NT2/D1 (cell line): ENCODE measurements at regions not wholly inside any gene's neighbourhood (a gene's known extent, or its start where the extent isn't known, plus 50 kb on each side); places are given as distances from the start of the nearest gene placed in this dataset.
"Not testable (repeated sequence)": the region's sequence is repeated elsewhere in the genome, so short reads cannot be mapped to it uniquely, and the experiment has no call there.

Experiments
- DNase-seq: peaks from one replicate; pipeline ENCODE4 v3.0.0-alpha.2; 2011; ENCODE audit warnings: low read depth, low spot score
- H3K27me3 ChIP-seq: 2 replicates; pipeline ENCODE4 v1.6.0; 2011; ENCODE audit warnings: mild to moderate bottlenecking; ENCODE audit not compliant: insufficient read length, insufficient read depth
- H3K36me3 ChIP-seq: 2 replicates; pipeline ENCODE4 v1.6.1; 2011; ENCODE audit warnings: mild to moderate bottlenecking, low read length, mixed read lengths; ENCODE audit not compliant: insufficient read depth, insufficient read length
- H3K4me1 ChIP-seq: 2 replicates; pipeline ENCODE4 v1.5.1; 2011; ENCODE audit not compliant: insufficient read depth, insufficient read length
- H3K4me3 ChIP-seq: 2 replicates; pipeline ENCODE4 v1.5.1; 2011; ENCODE audit warnings: low read depth; ENCODE audit not compliant: insufficient read length
- H3K9ac ChIP-seq: 2 replicates; pipeline ENCODE4 v1.6.0; 2011; ENCODE audit warnings: low read depth; ENCODE audit not compliant: insufficient read length
- H3K9me3 ChIP-seq: 2 replicates; pipeline ENCODE4 v1.5.1; 2011; ENCODE audit warnings: mild to moderate bottlenecking, low read length; ENCODE audit not compliant: insufficient read depth
- SUZ12 ChIP-seq: IDR thresholded peaks from 2 replicates; pipeline ENCODE4 v1.6.1; 2011; ENCODE audit not compliant: insufficient read length, insufficient read depth; ENCODE audit errors: extremely low read depth
- YY1 ChIP-seq: IDR thresholded peaks from 2 replicates; pipeline ENCODE4 v1.6.1; 2011; ENCODE audit not compliant: insufficient read length, insufficient read depth
- ZNF274 ChIP-seq: IDR thresholded peaks from 2 replicates; pipeline ENCODE4 v1.6.1; 2011; ENCODE audit warnings: mild to moderate bottlenecking, low read depth, low read length

DNA sequence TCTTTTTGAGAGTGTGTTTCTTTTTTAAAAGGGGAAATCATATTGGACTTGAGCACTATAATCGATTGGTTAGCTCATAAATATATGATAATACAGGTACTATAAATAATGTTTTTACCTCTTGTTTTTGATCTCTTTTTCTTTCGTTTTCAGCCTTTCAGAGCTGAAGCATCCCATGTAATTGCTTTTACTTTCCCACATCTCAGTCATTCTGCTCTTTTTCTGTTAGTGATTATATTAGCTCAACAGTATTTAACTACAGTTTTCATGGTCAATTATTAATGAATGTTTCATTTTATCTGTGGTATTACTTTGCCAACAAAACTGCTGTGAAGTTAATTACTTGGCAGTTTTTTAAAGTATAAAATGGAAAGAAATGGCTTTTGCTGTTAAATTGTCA, 811.1 kb downstream of the PRIM2 start:
- H3K27me3 ChIP-seq, H3K9ac ChIP-seq, H3K9me3 ChIP-seq, H3K36me3 ChIP-seq, H3K4me3 ChIP-seq, DNase-seq, H3K4me1 ChIP-seq: not testable (repeated sequence)

DNA sequence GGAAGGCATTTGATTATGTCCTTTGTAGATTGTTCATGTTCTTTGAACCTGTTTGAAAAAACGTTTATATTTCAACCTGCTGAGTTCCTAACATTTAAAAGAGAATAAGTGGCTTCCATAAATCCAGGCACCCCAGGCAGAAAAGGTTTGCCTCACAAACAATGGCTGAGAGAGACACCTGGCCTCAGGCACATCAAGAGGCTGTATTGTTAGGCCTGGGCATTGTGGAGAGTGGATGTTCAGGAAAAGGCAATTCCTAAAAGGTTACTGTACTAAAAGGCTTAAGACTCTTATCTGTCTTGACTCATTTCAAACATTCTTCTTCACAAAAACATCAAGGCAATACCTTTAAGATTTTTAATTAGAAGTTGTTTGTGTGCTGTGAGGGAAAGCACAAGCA, 811.7 kb downstream of the PRIM2 start:
- DNase-seq, H3K27me3 ChIP-seq, H3K36me3 ChIP-seq, H3K9ac ChIP-seq, H3K9me3 ChIP-seq, H3K4me3 ChIP-seq, H3K4me1 ChIP-seq: not testable (repeated sequence)

DNA sequence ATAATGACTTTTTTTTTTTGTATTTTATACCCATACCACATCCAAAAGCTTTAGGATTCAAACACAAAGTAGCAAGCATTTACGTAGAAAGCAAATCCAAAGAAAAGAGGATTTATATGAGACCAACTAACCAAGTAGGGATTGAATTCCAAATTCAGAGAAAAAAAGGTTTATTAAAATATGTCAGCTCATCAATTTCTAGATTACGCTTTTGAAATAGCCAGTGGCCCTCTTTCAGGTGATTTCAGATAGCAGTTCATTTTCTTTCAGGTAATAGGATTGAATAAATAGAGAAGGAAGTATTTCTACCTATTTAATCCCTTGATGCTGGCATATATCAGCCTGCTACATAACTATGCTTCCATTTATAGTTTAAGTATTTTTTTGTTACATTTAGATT, 822.3 kb downstream of the PRIM2 start:
- H3K9me3 ChIP-seq, H3K27me3 ChIP-seq, H3K4me3 ChIP-seq, H3K36me3 ChIP-seq, DNase-seq, H3K4me1 ChIP-seq, H3K9ac ChIP-seq: not testable (repeated sequence)

DNA sequence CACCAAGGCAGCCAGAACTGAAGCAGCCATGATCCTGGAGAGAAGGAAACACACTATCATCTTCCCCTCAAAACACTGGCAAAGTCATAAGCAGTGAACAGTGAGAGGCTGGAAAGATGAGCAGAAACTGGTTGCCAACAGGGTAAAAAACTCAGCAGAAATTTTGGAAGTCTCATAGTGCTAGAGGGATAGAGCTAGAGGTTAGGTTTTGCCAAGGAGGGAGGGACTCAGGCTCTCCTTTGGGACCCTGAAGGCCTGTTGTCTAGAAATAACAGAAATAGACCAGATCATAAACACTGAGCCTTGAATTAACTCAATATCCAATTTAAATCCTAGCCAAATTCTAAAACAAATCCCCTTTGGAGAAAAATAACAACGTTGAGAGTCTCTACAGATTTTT, 853.6 kb downstream of the PRIM2 start:
- DNase-seq, H3K27me3 ChIP-seq, H3K4me3 ChIP-seq, H3K9me3 ChIP-seq, H3K36me3 ChIP-seq, H3K4me1 ChIP-seq, H3K9ac ChIP-seq: not testable (repeated sequence)

DNA sequence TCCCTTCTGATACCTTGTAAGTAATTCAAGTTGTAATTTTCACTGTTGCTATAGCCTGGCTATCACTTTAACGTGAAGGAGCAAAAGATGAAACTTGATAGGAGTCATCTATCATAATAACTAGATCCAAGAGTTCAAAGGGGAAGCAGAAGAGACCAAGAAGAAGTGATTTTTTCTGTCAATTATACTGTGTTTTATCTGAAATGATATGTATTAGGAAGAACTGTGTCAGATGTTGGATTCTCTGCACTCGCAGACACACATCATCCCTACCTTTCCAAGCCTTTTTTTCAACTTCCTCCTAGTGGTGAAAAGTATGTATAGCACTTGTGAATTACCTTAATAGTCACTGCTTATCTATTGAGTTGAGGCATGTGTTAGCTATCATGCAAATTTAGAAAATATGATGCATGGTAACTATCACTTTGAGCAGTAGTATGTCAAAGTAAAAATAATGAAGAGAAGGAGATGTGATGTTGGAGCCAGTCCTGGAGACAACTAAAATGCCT, 864.2 kb downstream of the PRIM2 start:
- not testable (repeated sequence) for DNase-seq, H3K9me3 ChIP-seq, H3K9ac ChIP-seq, H3K4me1 ChIP-seq, H3K4me3 ChIP-seq, H3K27me3 ChIP-seq, H3K36me3 ChIP-seq

DNA sequence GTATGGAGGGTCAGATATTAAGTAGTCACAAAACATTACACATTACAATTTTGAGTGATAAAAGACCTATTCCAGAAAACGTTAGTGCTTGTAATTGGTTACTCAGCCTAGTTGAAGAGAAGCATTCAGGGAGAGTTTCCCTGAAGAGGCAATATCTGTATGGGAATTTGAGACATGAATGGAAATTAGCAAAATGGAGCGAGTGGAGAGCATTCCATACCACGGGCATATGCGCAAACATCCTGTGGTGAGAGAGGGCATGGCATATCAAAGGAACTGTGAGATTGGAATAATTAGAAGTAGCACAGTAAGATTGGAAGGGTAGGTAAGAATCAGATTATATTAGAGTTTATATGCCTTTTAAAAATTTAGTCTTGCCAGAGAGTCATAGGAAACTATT, 867.9 kb downstream of the PRIM2 start:
- H3K9me3 ChIP-seq, H3K4me3 ChIP-seq, H3K9ac ChIP-seq, H3K36me3 ChIP-seq, H3K27me3 ChIP-seq, DNase-seq, H3K4me1 ChIP-seq: not testable (repeated sequence)

DNA sequence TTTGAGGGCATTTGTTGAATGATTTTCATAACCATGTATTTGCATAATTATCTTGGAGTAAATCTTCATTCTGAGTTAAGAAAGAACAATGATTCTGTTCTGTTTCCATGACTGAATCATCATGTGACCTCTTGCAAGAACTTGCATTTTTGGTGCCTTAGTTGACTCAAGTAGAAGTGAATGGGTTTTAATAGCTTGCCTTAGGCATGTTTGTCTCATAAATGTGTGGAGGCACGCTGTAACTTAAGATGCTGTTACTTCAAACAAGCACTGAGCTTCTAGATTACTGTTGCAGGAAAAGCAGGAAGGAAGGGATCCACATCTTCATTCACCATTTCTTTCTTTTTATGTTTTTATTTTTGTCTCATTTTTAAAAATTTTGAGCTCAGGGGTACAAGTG, 875.8 kb downstream of the PRIM2 start:
- H3K9me3 ChIP-seq, DNase-seq, H3K4me1 ChIP-seq, H3K36me3 ChIP-seq, H3K4me3 ChIP-seq, H3K27me3 ChIP-seq, H3K9ac ChIP-seq: not testable (repeated sequence)

DNA sequence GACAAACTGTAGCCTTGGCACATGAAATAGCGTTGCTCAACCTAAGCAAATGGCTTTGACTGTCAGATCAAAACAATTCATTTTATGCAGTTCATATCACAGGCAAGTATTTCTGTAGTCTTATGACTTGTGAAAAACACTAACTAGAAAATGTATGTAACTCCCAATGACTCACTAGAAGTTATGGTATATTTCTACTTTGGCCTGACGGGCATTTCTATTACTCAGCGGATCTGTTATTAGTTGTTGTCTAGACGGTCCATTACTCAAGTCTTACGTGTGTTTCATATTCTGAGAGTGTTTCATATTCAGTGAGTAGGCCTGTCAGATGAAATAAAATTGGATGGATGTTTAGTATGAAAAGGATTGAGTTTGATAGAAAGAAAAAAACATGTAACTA, 880.9 kb downstream of the PRIM2 start:
- TF ChIP-seq ZNF274 (no peak), YY1 (no peak), SUZ12 (no peak)
- no peak overlapping the region for H3K4me3 ChIP-seq
- H3K27me3 ChIP-seq = no peaks in the 10 kb centered on the region
- no peak overlapping the region for H3K9ac ChIP-seq
- no peaks in the 10 kb centered on the region for H3K36me3 ChIP-seq
- H3K9me3 ChIP-seq = no peaks in the 10 kb centered on the region
- no peaks in the 10 kb centered on the region for H3K4me1 ChIP-seq
- DNase-seq = no peak

DNA sequence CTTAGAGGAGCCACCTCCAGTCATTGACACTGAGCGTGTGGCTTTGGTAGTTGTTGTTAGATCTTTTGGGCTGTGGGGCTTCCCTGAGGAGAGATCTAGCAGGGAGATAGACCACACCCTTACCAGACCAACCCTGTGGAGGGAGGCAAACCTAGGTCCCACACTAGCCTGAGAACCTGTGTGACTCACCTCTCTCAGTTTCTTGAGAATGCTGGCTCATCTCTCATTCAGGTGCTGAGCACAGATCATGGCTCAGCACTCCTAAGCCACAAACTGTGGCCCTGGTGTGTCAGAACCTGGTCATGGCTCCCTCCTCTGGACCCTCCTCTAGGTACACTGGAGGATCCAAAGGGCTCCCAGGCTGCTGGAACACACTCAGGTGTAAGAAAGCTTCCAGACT, 919.7 kb downstream of the PRIM2 start:
- not testable (repeated sequence) for H3K36me3 ChIP-seq, DNase-seq, H3K4me3 ChIP-seq, H3K9ac ChIP-seq, H3K4me1 ChIP-seq, H3K9me3 ChIP-seq
- peaks cover 13% of the 10 kb centered on the region for H3K27me3 ChIP-seq

DNA sequence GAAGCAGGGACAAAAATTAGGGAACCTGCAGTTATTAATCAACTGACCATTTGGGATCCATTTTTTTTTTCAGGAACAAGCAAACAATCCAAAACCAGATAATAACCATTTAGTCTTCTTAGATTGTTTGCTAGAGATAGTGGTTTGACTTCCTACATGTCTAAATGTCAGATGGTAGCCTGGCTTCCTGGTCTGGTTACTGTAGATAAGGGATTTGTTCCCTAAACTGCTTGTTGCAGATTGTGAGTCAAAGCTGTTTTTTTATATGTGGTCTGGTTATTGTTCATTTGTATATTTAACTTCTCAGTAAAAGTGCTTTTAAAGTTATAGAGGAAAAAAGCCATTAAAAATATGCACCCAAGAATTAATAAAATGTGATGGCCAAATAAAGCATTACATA, 921.0 kb downstream of the PRIM2 start:
- not testable (repeated sequence) for H3K9ac ChIP-seq, H3K4me3 ChIP-seq, H3K9me3 ChIP-seq, H3K36me3 ChIP-seq, H3K4me1 ChIP-seq, DNase-seq
- H3K27me3 ChIP-seq = peaks cover 24% of the 10 kb centered on the region

DNA sequence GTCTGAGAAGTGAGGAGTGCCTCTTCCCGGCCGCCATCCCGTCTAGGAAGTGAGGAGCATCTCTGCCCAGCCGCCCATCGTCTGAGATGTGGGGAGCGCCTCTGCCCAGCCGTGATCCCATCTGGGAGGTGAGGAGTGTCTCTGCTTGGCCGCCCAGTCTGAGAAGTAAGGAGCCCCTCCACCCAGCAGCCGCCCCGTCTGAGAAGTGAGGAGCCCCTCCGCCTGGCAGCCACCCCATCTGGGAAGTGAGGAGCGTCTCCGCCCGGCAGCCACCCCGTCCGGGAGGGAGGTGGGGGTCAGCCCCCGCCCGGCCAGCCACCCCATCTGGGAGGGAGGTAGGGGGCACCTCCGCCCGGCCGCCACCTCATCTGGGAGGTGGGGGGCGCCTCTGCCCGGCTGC, 940.2 kb downstream of the PRIM2 start:
- H3K4me3 ChIP-seq = not testable (repeated sequence)
- peaks cover 17% of the 10 kb centered on the region for H3K27me3 ChIP-seq

More for the DNA sequence above, 940.2 kb downstream of the PRIM2 start:
- H3K9me3 ChIP-seq, H3K36me3 ChIP-seq, DNase-seq, H3K9ac ChIP-seq, H3K4me1 ChIP-seq: not testable (repeated sequence)
